ENCODE measurements at regions not wholly inside any gene's neighbourhood (a gene's known extent, or its start where the extent isn't known, plus 50 kb on each side); places are given as distances from the start of the nearest gene placed in this dataset.

DNA sequence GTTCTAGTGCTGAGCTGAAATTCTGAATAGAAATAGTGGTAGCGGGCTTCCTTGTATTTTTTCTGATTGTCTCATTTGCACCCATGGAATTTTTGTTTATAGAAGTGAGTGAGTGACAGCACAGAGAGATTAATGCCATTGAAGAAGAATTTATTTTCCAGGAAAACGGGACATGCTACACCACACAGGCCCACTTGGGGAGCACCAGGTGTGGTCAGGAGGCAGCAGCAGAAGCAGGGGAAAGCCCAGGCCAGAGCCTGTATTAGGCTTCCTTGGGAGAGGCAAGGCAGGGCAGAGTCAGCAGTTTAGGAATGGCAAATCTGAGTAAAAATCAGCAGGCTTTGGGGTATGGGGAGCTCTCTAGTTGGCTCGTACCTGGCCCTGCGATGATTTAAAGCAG, 88.4 kb upstream of the ATP11B start:
- no peak overlapping the region for H3K27ac Mint-ChIP-seq
- DNase-seq (no peak), ATAC-seq (ENCODE audit: low read depth) (no peak)
- Histone ChIP-seq H3K4me1 (ENCODE audit: control insufficient read depth in 2 of 2, insufficient read depth in 2 of 2, low read length in 2 of 2) (no peaks in the 10 kb centered on the region), H4K20me1 (ENCODE audit: control insufficient read depth, insufficient read depth, low read length, poor library complexity, severe bottlenecking) (no peaks in the 10 kb centered on the region), H3K27me3 (replicated peaks in 1 of 4; ENCODE audit: control extremely low read depth in 1 of 4, control insufficient read depth in 3 of 4, insufficient read depth in 4 of 4, low read length in 3 of 4) (peaks cover 0 to 7% (median 3%) of the 10 kb centered on the region in 4 experiments), H3K27ac (ENCODE audit: low read length in 2 of 2) (no peak overlapping the region), H3K36me3 (replicated peaks in 1 of 2; ENCODE audit: control extremely low read depth in 1 of 2, control insufficient read depth in 1 of 2, extremely low read depth in 1 of 2, insufficient read depth in 2 of 2, low read length in 1 of 2) (no peaks in the 10 kb centered on the region), H2AFZ (ENCODE audit: insufficient read depth, low read depth, low read length, poor library complexity, severe bottlenecking) (no peak overlapping the region), H3K4me2 (replicated peaks; ENCODE audit: low read depth, low read length, poor library complexity, severe bottlenecking) (no peak overlapping the region), H3K79me2 (ENCODE audit: control insufficient read depth, insufficient read depth, low read length) (no peaks in the 10 kb centered on the region), H3K9ac (ENCODE audit: low read length) (no peak overlapping the region), H3K9me3 (ENCODE audit: control extremely low read depth in 1 of 3, control insufficient read depth in 2 of 3, insufficient read depth in 1 of 3, low read length in 2 of 3) (no peaks in the 10 kb centered on the region), H3K4me3 (ENCODE audit: control extremely low read depth in 1 of 5, extremely low read depth in 1 of 5, insufficient read depth in 1 of 5, low read depth in 2 of 5, low read length in 4 of 5) (no peak overlapping the region)
- no peak overlapping the region for H3K4me3 Mint-ChIP-seq
- no peaks in the 10 kb centered on the region for H3K4me1 Mint-ChIP-seq
- peaks cover 2% of the 10 kb centered on the region for H3K9me3 Mint-ChIP-seq (ENCODE audit: insufficient read depth)
- intact Hi-C loops (cut with micrococcal nuclease), result no loop called here
- ChIA-PET POLR2A (no interaction called here), CTCF (interaction anchor here (0.7 kb wide), 1 partner anchor 9 kb away, joined by 3 read pairs; no protein-coding TSS in a partner anchor)
- peaks cover 54% of the 10 kb centered on the region for H3K27me3 Mint-ChIP-seq
- TF ChIP-seq EZH2 (IDR thresholded peaks at IDR 0.05; ENCODE audit: borderline replicate concordance, insufficient read depth, low read depth, low read length, poor library complexity, severe bottlenecking), result no peak
- TF ChIP-seq CTCF (IDR thresholded peaks at IDR 0.05), result no peak
- WGBS (ENCODE audit: insufficient coverage), result 90% methylated on average over 4 of the region's 4 CpGs

DNA sequence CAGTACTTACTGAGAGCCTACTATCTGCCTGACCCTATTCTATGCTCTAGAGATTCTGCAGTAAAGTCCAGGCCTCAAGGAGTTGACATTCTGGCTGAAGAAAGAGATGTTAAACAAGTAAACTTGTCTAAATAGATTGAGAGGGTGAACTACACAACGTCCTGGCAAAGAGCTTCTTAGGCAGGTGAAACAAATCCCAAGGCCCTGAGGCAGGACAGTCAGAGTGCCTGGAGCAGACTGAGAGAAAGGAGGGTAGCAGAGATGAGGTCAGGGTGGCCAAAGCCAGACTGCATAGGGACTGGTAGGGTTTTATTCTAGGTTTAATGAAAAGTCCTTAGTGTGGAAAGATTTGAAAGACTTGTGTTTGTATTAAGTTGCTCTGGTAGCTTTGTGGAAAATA, 84.5 kb upstream of the ATP11B start:
- no peaks in the 10 kb centered on the region for H4K20me1 ChIP-seq (ENCODE audit: control insufficient read depth, insufficient read depth, low read length, poor library complexity, severe bottlenecking)
- peaks cover 0 to 6% (median 1%) of the 10 kb centered on the region in 4 experiments for H3K27me3 ChIP-seq (replicated peaks in 1 of 4; ENCODE audit: control extremely low read depth in 1 of 4, control insufficient read depth in 3 of 4, insufficient read depth in 4 of 4, low read length in 3 of 4)
- no peak overlapping the region for H3K4me2 ChIP-seq (replicated peaks; ENCODE audit: low read depth, low read length, poor library complexity, severe bottlenecking)
- no peak overlapping the region for H3K9ac ChIP-seq (ENCODE audit: low read length)
- POLR2A ChIA-PET, result no interaction called here
- DNase-seq, result no peak
- no peak for ATAC-seq (ENCODE audit: low read depth)
- H3K27me3 Mint-ChIP-seq, result peaks cover 34% of the 10 kb centered on the region
- TF ChIP-seq EZH2 (IDR thresholded peaks at IDR 0.05; ENCODE audit: borderline replicate concordance, insufficient read depth, low read depth, low read length, poor library complexity, severe bottlenecking), result no peak
- TF ChIP-seq CTCF (IDR thresholded peaks at IDR 0.05), result no peak
- no peaks in the 10 kb centered on the region for H3K4me1 Mint-ChIP-seq
- no peak overlapping the region for H3K27ac Mint-ChIP-seq
- intact Hi-C loops (cut with micrococcal nuclease), result no loop called here
- no peak overlapping the region for H2AFZ ChIP-seq (ENCODE audit: insufficient read depth, low read depth, low read length, poor library complexity, severe bottlenecking)
- H3K36me3 ChIP-seq (replicated peaks in 1 of 2; ENCODE audit: control extremely low read depth in 1 of 2, control insufficient read depth in 1 of 2, extremely low read depth in 1 of 2, insufficient read depth in 2 of 2, low read length in 1 of 2), result no peaks in the 10 kb centered on the region
- H3K9me3 Mint-ChIP-seq (ENCODE audit: insufficient read depth), result no peaks in the 10 kb centered on the region
- no peaks in the 10 kb centered on the region for H3K9me3 ChIP-seq (ENCODE audit: control extremely low read depth in 1 of 3, control insufficient read depth in 2 of 3, insufficient read depth in 1 of 3, low read length in 2 of 3)
- no peak overlapping the region for H3K4me3 ChIP-seq (ENCODE audit: control extremely low read depth in 1 of 5, extremely low read depth in 1 of 5, insufficient read depth in 1 of 5, low read depth in 2 of 5, low read length in 4 of 5)
- H3K79me2 ChIP-seq (ENCODE audit: control insufficient read depth, insufficient read depth, low read length), result no peaks in the 10 kb centered on the region
- 62% methylated on average over 1 of the region's 1 CpG for WGBS (ENCODE audit: insufficient coverage)
- no peaks in the 10 kb centered on the region for H3K4me1 ChIP-seq (ENCODE audit: control insufficient read depth in 2 of 2, insufficient read depth in 2 of 2, low read length in 2 of 2)
- H3K27ac ChIP-seq (ENCODE audit: low read length in 2 of 2), result no peak overlapping the region
- no peak overlapping the region for H3K4me3 Mint-ChIP-seq
- CTCF ChIA-PET, result interaction anchor here (0.7 to 1.4 kb wide), 2 partner anchors 89 to 129 kb away, joined by 3 read pairs; no protein-coding TSS in a partner anchor
